ENCODE measurements at regions not wholly inside any gene's neighbourhood (a gene's known extent, or its start where the extent isn't known, plus 50 kb on each side); places are given as distances from the start of the nearest gene placed in this dataset.

DNA sequence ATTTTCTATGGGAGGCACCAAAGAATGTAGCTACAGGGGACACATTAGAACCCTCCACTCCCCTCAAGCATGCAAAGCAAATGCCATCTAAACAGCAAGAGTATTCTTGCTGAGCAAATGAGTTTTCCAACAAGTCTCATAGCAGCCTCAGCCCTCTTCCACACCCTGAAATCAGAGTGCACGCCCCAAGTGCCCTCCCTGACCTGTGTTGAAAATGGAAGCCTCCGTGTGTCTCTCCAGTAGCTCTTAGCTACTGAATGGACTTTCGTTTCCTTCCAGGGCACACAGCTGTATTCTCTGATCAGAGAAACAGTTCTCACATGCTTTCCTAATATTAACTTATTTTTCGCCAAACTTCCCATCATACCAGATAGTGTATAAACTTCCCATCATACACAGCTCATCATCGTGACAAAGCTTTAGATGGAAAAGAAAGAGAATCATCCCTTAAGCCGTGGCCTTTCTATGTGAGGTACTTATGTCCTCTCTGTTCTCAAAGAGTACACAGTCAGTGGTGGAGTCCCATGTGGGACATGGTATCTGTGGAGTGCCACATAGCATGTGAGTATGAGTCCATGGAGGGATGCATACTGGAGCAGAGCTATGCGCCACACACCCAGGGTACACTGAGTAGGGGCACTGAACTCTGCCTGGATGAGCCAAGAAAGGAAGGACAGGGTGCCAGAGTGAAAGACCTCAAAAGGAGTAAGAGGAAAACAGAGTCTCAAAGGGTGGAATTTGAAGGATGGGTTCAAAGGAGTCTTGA is 434.5 kb downstream of the MCTP2 start:
- no peaks in the 10 kb centered on the region for H3K36me3 ChIP-seq (ENCODE audit: insufficient read depth, low read length)
- TF ChIP-seq, protein P1, sequence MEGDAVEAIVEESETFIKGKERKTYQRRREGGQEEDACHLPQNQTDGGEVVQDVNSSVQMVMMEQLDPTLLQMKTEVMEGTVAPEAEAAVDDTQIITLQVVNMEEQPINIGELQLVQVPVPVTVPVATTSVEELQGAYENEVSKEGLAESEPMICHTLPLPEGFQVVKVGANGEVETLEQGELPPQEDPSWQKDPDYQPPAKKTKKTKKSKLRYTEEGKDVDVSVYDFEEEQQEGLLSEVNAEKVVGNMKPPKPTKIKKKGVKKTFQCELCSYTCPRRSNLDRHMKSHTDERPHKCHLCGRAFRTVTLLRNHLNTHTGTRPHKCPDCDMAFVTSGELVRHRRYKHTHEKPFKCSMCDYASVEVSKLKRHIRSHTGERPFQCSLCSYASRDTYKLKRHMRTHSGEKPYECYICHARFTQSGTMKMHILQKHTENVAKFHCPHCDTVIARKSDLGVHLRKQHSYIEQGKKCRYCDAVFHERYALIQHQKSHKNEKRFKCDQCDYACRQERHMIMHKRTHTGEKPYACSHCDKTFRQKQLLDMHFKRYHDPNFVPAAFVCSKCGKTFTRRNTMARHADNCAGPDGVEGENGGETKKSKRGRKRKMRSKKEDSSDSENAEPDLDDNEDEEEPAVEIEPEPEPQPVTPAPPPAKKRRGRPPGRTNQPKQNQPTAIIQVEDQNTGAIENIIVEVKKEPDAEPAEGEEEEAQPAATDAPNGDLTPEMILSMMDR (conservative IDR thresholded peaks at IDR 0.05; ENCODE audit: low read length), result no peak
- no peak for TF ChIP-seq EZH2phosphoT487 (IDR thresholded peaks at IDR 0.05; ENCODE audit: borderline replicate concordance)
- H3K9ac ChIP-seq (ENCODE audit: low read depth, low read length, poor library complexity, severe bottlenecking), result no peak overlapping the region
- H4K20me1 ChIP-seq (ENCODE audit: insufficient read depth, low read length, poor library complexity, severe bottlenecking), result no peaks in the 10 kb centered on the region
- H3K9me3 ChIP-seq (ENCODE audit: insufficient read depth, low read depth, low read length), result no peaks in the 10 kb centered on the region
- H3K4me2 ChIP-seq (ENCODE audit: low read depth, low read length, poor library complexity, severe bottlenecking), result no peak overlapping the region
- peaks cover 37% of the 10 kb centered on the region for H3K27me3 ChIP-seq (ENCODE audit: insufficient read depth, low read length, poor library complexity, severe bottlenecking)
- no peak overlapping the region for H2AFZ ChIP-seq (ENCODE audit: low read length)
- H3K4me1 ChIP-seq (ENCODE audit: insufficient read depth, low read length, poor library complexity, severe bottlenecking), result no peaks in the 10 kb centered on the region
- no peak overlapping the region for H3K4me3 ChIP-seq (ENCODE audit: low read length, poor library complexity, severe bottlenecking)
- no peaks in the 10 kb centered on the region for H3K9me2 ChIP-seq (replicated peaks; ENCODE audit: low read depth, low read length)
- no peaks in the 10 kb centered on the region for H3F3A ChIP-seq (ENCODE audit: low read depth)
- no peaks in the 10 kb centered on the region for H3K79me2 ChIP-seq (ENCODE audit: insufficient read depth, low read length)

DNA sequence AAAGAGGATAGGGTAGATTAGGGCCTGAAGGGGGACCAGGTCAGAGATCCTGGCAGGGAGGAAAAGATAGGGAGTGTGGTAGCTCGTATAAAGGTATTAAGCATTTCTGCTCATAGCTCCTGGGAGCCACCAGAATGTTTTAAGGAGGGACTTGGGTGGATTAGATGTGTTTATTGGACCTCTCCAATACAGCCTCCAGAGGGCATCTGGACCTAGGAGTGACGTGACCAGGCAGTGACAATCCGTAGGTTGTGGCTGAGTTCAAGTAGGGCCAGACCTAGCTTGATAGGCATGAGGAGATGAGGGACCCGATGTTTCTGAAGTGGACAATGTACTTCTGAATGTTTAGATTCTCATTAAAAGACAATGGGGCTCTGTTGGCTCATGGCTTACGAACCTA is 435.2 kb downstream of the MCTP2 start:
- H3F3A ChIP-seq (ENCODE audit: low read depth), result no peaks in the 10 kb centered on the region
- TF ChIP-seq EZH2phosphoT487 (IDR thresholded peaks at IDR 0.05; ENCODE audit: borderline replicate concordance), result no peak
- TF ChIP-seq, protein P1 (conservative IDR thresholded peaks at IDR 0.05; ENCODE audit: low read length), result no peak

DNA sequence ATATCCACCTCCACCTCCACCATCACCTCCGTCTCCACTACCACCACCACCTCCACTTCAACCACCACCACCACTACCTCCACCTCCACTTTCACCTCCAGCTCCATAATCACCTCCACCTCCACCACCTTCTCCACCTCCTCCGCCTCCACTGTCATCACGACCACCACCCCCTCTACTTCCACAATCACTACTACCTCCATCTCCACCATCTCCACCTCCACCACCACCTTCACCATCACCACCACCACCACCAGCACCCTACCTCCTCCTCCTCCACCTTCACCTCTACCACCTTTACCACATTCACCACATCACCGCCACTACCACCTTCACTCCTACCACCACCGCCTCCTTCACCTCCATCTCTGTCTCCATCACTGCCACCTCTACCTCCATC is 435.7 kb downstream of the MCTP2 start:
- no peak overlapping the region for H3K4me3 ChIP-seq (ENCODE audit: low read length, poor library complexity, severe bottlenecking)

More for the DNA sequence above, 435.2 kb downstream of the MCTP2 start:
- no peak overlapping the region for H2AFZ ChIP-seq (ENCODE audit: low read length)
- no peaks in the 10 kb centered on the region for H3K79me2 ChIP-seq (ENCODE audit: insufficient read depth, low read length)
- H3K9me2 ChIP-seq (replicated peaks; ENCODE audit: low read depth, low read length), result no peaks in the 10 kb centered on the region
- no peaks in the 10 kb centered on the region for H4K20me1 ChIP-seq (ENCODE audit: insufficient read depth, low read length, poor library complexity, severe bottlenecking)
- no peaks in the 10 kb centered on the region for H3K9me3 ChIP-seq (ENCODE audit: insufficient read depth, low read depth, low read length)
- no peaks in the 10 kb centered on the region for H3K4me1 ChIP-seq (ENCODE audit: insufficient read depth, low read length, poor library complexity, severe bottlenecking)
- H3K4me3 ChIP-seq (ENCODE audit: low read length, poor library complexity, severe bottlenecking), result no peak overlapping the region
- H3K27me3 ChIP-seq (ENCODE audit: insufficient read depth, low read length, poor library complexity, severe bottlenecking), result peaks cover 41% of the 10 kb centered on the region
- no peak overlapping the region for H3K9ac ChIP-seq (ENCODE audit: low read depth, low read length, poor library complexity, severe bottlenecking)
- H3K36me3 ChIP-seq (ENCODE audit: insufficient read depth, low read length), result no peaks in the 10 kb centered on the region
- H3K4me2 ChIP-seq (ENCODE audit: low read depth, low read length, poor library complexity, severe bottlenecking), result no peak overlapping the region

More for the DNA sequence above, 435.7 kb downstream of the MCTP2 start:
- Histone ChIP-seq H3K9me2 (replicated peaks; ENCODE audit: low read depth, low read length) (no peaks in the 10 kb centered on the region), H3K79me2 (ENCODE audit: insufficient read depth, low read length) (no peaks in the 10 kb centered on the region), H3K9ac (ENCODE audit: low read depth, low read length, poor library complexity, severe bottlenecking) (no peak overlapping the region), H3K9me3 (ENCODE audit: insufficient read depth, low read depth, low read length) (no peaks in the 10 kb centered on the region), H3K36me3 (ENCODE audit: insufficient read depth, low read length) (no peaks in the 10 kb centered on the region), H3K4me1 (ENCODE audit: insufficient read depth, low read length, poor library complexity, severe bottlenecking) (no peaks in the 10 kb centered on the region), H3K4me2 (ENCODE audit: low read depth, low read length, poor library complexity, severe bottlenecking) (no peak overlapping the region), H4K20me1 (ENCODE audit: insufficient read depth, low read length, poor library complexity, severe bottlenecking) (no peaks in the 10 kb centered on the region), H3F3A (ENCODE audit: low read depth) (no peaks in the 10 kb centered on the region), H3K27me3 (ENCODE audit: insufficient read depth, low read length, poor library complexity, severe bottlenecking) (peaks cover 44% of the 10 kb centered on the region), H2AFZ (ENCODE audit: low read length) (no peak overlapping the region)
- TF ChIP-seq EZH2phosphoT487 (IDR thresholded peaks at IDR 0.05; ENCODE audit: borderline replicate concordance), result no peak
- TF ChIP-seq, protein P1 (conservative IDR thresholded peaks at IDR 0.05; ENCODE audit: low read length), result no peak
